HepG2 (cell line): ENCODE measurements at regions not wholly inside any gene's neighbourhood (a gene's known extent, or its start where the extent isn't known, plus 50 kb on each side); places are given as distances from the start of the nearest gene placed in this dataset.

Experiments used
- CTCF ChIP-seq: sonication (generic); formaldehyde crosslinking; IDR thresholded peaks from 2 replicates; pipeline ENCODE4 v1.5.0; 2020; ENCODE audit warnings: mild to moderate bottlenecking, missing genetic modification reagents, moderate library complexity
- ETS1 ChIP-seq: sonication (generic); formaldehyde crosslinking; IDR thresholded peaks from 2 replicates; pipeline ENCODE4 v1.4.0; 2020; ENCODE audit warnings: missing genetic modification reagents
- FOXA1 ChIP-seq, 2 experiments: fragments of 450-650 bp in 1 of 2; sonication (generic) in 1 of 2; formaldehyde crosslinking in 1 of 2; IDR thresholded peaks; 2 replicates each; pipeline versions ENCODE4 v1.4.0 to v1.6.1; 2016 to 2020; ENCODE audit warnings: missing genetic modification reagents in 1 of 2
- IRF9 ChIP-seq: sonication (generic); formaldehyde crosslinking; IDR thresholded peaks from 2 replicates; pipeline ENCODE4 v1.8.0; 2022; ENCODE audit warnings: missing genetic modification reagents, mild to moderate bottlenecking, borderline replicate concordance
- JUNB ChIP-seq: sonication (generic); formaldehyde crosslinking; IDR thresholded peaks from 2 replicates; pipeline ENCODE4 v1.8.0; 2022; ENCODE audit warnings: missing genetic modification reagents, mild to moderate bottlenecking, borderline replicate concordance
- MEF2D ChIP-seq: sonication (generic); formaldehyde crosslinking; IDR thresholded peaks from 2 replicates; pipeline ENCODE4 v1.5.1; 2020; ENCODE audit warnings: mild to moderate bottlenecking, missing genetic modification reagents
- NFE2L2 ChIP-seq: fragments of 150-350 bp; IDR thresholded peaks from 2 replicates; pipeline ENCODE4 v1.6.1; 2014; ENCODE audit warnings: low read length
- PREB ChIP-seq: sonication (generic); formaldehyde crosslinking; IDR thresholded peaks from 2 replicates; pipeline ENCODE4 v1.4.0; 2020; ENCODE audit warnings: missing genetic modification reagents
- ZBTB33 ChIP-seq: sonication (generic); formaldehyde crosslinking; IDR thresholded peaks from 2 replicates; pipeline ENCODE4 v1.4.0; 2020; ENCODE audit warnings: missing genetic modification reagents
- ZNF770 ChIP-seq: sonication (generic); formaldehyde crosslinking; IDR thresholded peaks from 2 replicates; pipeline ENCODE4 v1.5.0; 2020; ENCODE audit warnings: mild to moderate bottlenecking, missing genetic modification reagents

- TF ChIP-seq CTCF (CRISPR knock-in tag) (no peak), MEF2D (CRISPR knock-in tag) (no peak), IRF9 (CRISPR knock-in tag) (no peak), NFE2L2 (no peak), ZBTB33 (CRISPR knock-in tag) (no peak), PREB (CRISPR knock-in tag) (no peak), ZNF770 (CRISPR knock-in tag) (no peak), JUNB (no peak), FOXA1 (IDR thresholded peaks at IDR 0.05) (no peak), FOXA1 (CRISPR knock-in tag; IDR thresholded peaks at IDR 0.05) (no peak), ETS1 (CRISPR knock-in tag) (no peak)
Observed at GRCh38 chr2:122651236-122651635, 895.8 kb downstream of the TSN start.
